ENCODE measurements at regions not wholly inside any gene's neighbourhood (a gene's known extent, or its start where the extent isn't known, plus 50 kb on each side); places are given as distances from the start of the nearest gene placed in this dataset.
"Not testable (repeated sequence)": the region's sequence is repeated elsewhere in the genome, so short reads cannot be mapped to it uniquely, and the experiment has no call there.

DNA sequence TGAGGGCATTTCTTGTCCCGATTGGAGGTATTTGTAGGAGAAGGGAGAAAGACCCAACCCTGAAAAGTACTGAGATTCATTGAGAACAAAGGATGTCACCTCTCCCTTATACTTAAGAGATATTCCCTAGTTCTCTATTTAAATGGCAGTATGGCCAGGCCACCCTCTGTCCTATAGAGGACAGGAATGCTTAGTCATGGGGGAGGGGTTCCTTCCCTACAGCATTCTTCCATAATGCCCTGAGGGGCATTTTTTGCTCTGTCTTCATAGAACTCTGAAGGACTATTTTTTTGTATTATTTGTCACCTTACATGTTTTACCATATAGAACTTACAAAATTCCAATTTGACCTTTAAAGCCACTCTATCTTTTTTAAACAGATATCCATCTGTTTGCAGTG is 176.3 kb downstream of the TMEM161B start:
- no peak for DNase-seq

DNA sequence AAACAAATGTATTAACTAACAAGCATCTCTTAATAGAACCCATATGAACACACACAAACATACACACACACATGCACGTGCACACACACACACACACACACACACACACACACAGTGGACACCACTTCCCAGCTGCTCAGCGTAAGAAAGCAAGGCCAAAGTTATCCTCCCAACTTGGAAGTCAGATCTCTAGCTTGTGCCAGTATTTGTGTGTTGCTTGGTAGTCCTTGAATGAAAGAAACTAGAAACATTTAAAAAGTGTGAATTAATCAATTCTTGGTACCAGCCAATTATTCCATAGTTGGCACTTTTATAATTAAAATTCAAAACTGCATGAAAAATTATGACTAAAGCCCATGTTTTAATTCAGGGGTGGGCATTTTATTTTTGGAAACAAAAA is 178.1 kb downstream of the TMEM161B start:
- DNase-seq = no peak

DNA sequence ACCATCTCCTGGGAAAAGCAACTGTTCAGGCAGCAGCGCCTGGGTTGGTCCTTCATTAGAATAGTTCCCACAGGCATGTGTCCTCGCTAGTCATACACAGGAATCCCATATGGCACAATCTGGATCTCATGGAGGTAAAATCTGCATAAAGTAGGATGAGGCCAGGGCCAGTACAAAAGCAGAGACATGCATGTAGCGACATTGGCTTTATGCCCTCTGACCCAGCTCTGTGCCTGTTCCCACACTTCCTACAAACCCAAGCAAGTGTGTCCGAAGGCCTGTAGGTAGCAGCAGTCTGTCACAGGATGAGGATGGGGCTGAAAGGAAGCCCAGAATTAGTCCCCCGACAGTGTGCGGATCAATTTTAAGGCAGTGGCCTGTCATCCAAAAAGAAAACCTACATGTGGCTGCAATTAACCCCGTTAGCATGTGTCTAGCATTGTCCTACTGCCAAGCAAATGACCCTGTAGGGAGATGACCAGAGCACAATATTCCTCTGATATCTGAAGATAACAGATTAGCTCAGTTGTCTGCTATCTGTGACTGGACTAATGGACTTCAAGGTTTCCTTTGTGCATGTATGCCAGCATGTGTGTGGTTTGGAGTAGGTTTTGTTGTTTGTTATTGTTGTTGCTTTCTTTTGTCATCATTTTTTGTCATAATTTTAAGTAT is 178.8 kb downstream of the TMEM161B start:
- no peak for DNase-seq

DNA sequence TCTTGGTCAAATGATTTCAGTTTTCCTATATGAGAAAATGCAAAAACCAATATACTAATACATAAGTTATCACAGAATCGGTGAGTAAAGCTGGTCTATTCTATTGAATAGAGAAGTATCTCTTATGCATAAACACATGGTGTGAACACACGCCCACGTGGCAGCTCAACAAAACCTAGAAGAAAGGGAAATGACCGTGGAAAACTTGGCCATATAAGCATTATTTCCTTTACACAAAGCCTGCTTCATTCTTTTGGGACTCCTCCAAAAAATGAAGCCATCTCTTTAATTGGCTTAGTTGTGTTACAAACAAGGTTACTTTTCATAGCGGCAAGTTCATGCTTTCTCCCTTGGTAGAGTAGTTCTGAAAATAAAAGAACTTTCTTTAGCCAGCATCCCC is 183.2 kb downstream of the TMEM161B start:
- no peak for DNase-seq

DNA sequence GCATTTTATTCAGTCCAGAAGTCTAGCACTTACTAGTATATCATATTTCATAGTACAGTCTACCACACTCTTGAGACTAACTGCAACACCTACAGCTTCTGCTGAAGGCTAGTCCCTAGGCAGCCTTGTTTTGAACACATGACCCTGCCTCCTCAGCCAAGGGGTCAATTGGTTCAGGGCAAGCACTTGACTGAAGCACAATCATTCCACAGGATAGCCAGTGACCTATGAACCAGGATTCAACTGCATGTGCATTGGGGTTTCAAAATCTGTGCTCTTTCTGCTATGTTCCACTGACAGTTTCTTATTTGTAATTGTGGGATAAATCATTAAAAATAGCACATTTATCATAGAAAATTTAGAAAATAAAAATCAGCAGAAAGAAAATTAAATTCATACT is 186.8 kb downstream of the TMEM161B start:
- DNase-seq = no peak

DNA sequence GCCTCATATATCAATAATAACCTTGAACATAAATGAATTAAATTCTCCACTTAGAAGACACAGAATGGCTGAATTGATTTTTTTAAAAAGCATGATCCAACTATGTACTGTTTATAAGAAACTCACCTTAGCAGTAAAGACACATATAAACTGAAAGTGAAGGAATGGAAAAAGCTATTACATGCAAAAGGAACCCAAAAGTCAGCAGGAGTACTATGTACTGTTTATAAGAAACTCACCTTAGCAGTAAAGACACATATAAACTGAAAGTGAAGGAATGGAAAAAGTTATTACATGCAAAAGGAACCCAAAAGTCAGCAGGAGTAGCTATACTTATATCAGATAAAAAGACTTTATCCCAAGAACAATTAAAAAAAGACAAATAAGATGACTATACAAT is 204.8 kb downstream of the TMEM161B start:
- no peak for DNase-seq

DNA sequence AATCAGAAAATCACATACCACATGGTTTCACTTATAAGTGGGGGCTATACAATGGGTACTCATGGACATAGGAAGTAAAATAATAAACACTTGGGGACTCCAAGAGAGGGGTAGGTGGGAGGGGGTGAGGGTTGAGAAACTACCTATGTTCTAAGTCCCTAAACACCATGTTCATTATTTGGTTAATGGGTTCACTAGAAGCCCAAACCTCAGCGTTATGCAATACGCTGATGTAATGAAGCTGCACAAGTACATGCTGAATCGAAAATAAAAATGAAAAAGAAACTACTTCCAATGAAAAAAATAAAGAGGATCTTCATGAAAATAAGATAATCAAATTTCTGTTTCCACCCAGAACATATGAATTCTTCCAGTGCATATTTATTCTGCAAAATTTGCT is 208.5 kb downstream of the TMEM161B start:
- no peak for DNase-seq

DNA sequence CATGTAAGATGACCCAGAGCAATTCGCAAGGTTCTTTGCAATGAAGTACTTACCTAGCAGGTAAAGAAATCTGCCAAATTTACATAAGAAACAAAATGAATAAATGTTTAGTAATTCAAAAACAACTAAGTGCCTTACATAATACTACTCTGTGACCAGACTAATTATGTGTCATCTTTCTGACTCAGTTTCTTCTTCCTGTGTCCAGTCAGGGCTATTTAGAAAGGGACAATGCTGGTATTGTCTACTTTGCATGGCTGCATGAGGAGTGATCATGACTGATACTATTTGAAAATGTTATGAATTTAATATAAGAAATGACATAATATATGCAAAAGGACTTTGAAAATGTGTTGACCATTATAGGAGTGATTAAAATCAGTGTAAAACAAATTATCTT is 210.0 kb downstream of the TMEM161B start:
- no peak for DNase-seq

DNA sequence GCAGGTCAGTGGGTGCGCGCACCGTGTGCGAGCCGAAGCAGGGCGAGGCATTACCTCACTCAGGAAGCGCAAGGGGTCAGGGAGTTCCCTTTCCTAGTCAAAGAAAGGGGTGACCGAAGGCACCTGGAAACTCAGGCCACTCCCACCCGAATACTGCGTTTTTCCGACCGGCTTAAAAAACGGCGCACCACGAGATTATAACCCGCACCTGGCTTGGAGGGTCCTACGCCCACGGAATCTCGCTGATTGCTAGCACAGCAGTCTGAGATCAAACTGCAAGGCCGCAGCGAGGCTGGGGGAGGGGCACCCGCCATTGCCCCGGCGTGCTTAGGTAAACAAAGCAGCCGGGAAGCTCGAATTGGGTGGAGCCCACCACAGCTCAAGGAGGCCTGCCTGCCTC is 216.2 kb downstream of the TMEM161B start:
- DNase-seq = not testable (repeated sequence)

DNA sequence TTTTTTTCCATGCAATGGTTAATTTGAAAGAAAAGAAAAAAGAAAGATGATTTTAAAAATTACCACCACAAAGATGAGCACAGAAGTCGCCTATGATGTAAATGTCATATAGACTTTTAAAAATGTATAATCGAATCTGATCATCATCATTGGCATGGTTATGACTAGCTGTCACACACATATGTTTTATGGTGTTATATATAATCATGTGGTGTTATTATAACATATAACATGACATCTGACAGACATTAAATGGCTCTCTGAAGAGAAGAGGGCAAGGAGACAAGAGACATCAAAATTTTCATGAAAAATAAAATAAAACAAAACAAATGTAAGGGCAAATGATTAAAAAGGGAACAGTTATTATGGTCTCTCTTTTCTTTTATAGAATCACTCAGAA is 217.5 kb downstream of the TMEM161B start:
- DNase-seq = no peak

DNA sequence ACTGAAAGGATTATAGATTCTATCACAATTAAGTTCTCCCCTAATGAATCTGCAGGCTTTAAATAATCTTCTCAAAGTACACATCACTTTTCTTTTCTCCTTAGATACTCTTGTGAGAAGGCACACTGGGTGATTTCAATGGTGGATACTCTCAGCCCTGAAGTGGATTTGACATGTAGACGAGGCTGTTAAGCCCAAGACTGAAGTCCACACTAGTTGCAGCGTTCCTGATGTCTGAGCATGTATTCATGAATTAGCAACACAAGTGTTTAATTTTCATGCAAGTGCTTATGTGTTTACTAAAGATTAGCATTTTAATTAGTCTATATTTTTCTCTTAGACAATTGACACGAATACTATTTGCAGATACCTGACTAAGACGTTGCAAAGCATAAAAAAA is 218.9 kb downstream of the TMEM161B start:
- no peak for DNase-seq

DNA sequence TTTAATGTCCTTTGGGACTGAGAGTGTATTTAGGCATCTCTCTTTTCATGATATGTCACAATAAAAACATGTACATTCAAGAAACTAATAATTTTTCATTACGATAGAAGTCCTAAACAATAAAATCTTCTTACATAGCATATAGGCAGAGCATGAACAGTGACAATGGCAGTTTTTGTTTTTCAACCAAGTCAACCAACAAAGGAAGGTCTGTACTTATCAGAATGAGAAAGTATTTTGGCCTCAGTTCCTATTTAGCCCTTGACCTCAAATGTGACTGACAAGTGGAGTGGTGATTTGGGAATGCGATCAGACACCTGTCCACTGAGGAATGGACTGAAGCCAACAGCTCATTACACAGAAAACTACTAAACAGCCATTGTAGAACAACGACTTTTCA is 219.5 kb downstream of the TMEM161B start:
- DNase-seq = no peak

DNA sequence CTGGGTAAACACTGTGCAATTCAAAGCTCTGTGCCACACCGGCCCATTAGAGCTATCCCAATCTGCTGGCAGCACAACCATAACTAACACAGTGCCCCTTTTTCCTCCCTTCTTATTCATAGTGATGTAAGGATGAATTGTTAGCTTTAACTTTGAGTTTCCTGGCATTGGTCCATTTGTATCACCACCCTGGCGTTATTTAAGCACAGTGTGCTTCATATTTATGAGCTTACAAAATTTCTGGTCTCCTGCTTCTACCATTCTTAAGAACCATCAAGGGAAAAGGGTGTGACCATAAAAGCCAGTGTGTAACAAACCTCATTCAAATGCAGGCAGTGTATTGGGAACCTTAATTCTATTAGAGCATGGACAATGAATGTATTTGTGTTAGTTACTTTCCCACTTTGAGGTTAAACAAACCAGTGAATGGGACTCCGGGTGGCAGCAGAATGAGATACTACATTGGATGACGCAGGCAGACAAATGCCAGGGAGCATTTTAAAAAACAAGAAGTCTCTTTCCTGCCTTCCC is 222.6 kb downstream of the TMEM161B start:
- DNase-seq = no peak

DNA sequence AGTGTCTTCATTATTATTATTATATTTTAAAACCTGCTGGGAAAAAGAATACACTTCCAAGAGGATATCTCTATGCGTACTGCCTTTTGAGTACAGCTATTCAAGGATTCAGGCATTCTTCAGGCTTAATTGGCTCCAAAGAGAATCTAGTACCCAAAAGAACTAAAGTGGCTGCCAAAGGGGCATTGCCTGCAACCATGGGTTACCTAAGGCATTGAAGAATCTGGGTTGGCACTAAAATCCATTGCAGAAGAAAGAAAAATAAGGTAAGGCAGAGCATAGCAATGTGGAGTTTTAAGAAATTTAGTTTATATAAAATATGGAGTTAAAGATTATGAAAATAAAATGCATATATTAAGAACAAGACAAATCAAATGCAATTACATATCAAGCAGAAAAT is 223.5 kb downstream of the TMEM161B start:
- DNase-seq = no peak

DNA sequence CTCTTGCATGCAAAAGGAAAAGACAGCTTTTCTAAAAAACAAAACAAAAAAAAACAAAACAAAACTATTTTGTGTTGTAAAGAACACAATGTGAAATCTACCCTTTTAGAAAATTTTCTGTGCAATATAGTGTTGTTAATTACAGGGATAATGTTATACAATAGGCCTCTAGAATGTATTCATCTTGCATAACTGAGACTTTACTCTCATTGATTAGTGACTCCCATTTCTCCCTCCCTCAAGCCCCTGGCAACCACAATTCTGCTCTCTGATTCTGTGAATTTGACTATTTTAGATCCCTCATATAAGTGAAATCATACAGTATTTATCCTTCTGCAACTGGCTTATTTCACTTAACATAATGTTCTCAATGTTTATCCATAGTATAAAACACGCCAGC is 234.1 kb downstream of the TMEM161B start:
- DNase-seq = no peak

DNA sequence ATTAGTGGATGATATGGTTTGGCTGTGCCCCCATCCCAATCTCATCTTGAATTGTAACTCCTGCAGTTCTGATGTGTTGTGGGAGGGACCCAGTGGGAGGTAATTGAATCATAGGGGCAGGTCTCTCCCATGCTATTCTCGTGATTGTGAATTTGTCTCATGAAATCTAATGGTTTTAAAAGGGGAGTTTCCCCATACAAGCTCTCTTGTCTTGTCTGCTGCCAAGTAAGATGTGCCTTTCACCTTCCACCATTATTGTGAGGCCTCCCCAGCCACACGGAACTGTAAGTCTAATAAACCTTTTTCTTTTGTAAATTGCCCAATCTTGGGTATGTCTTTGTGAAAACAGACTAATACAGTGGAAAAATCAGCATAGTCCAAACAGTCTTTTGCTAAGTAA is 235.5 kb downstream of the TMEM161B start:
- DNase-seq = no peak

DNA sequence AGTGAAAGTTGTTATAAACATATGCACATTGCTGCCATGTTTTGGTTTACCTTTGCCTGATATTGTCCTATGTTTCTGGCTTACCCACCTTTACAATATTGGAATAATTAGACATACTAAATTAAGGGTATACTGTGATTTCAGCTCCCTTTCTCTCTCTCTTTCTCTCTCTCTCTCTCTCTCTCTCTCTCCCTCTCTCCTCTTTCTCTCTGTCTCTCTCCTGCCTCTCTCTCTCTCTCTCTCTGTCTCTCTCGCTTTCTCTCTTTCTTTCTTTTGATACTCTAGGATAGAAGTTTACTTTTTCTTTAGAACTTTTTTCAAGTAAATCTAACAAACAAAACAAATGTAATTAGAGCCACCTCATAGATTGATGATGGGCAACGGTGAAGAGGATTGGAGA is 239.6 kb downstream of the TMEM161B start:
- no peak for DNase-seq

DNA sequence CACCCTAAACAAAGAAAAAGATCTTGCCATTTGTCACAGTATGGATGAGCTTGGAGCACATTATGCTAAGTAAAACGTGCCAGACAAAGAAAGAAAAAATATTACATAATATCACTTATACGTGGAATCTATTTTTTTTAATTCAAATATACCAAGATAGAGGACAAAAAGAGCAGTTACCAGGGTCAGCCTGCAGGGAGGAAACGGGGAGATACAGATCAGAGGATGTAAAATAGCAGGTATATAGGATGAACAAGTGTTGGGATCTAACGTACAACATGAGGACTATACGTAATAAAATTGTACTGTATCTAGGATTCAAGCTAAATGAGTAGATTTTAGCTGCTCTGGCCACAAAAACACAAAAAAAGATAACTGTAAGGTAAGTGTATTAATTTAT is 247.5 kb downstream of the TMEM161B start:
- DNase-seq = no peak

DNA sequence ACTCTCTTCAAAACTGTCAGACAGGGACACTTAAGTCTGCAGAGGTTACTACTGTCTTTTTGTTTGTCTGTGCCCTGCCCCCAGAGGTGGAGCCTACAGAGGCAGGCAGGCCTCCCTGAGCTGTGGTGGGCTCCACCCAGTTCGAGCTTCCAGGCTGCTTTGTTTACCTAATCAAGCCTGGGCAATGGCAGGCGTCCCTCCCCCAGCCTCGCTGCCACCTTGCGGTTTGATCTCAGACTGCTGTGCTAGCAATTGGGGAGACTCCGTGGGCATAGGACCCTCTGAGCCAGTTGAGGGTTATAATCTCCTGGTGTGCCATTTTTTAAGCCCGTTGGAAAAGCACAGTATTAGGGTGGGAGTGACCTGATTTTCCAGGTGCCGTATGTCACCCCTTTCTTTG is 253.7 kb downstream of the TMEM161B start:
- not testable (repeated sequence) for DNase-seq

DNA sequence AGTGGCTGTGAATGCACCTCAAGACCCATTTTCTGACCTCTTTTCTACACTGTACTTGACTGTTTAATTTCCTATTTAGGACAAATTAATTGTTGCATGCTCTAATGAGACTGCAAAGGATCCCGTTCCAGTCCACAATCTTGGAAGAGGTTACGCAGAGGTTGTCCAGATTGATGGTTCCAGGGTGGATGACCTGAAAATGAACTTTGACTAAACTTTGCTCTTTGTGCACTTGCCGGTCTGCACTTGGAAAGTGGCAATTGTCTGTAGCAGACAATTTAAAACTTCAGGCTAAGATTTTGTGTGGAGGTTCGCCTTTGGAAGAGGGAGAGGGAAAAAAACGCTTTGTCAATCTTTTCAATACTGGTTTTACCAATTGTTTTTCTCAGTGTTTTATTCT is 267.8 kb downstream of the TMEM161B start:
- no peak for DNase-seq

DNA sequence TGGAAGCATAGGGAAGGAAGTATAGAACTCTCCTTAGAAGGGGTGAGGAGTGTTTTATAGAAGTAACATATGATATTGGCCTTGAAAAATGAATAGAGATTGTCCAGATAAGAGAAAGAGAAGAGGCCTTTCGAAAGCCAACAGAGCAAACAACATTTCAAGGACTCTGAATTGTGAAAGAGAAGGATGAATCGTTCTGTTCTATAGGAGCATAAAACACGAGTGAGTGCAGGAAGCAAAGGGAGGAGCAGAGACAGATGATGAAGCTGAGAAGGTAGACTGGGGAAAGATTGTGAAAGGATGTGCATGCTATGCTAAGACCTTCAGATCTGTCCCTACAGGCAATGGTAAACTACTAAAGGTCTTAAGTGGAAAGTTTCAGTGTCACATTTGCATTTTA is 271.0 kb downstream of the TMEM161B start:
- DNase-seq = no peak

DNA sequence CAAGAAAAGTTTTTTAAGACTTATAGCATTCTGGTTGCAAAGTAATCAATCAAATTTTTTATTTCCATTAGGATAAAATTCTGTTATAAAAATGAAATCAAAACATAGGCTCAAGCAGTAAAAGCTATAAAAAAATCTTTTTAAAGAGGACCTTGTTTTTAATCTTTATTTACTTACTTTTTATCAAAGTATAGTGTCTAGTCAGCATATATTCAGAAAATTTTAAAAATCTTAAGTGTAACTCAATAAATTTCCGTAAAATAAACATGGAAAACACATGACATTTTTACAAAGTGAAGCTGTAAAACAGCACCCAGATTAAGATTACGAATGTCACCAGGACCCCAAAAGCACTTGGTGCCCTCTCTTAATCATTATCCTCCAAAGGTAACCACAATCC is 302.4 kb downstream of the TMEM161B start:
- DNase-seq = no peak

DNA sequence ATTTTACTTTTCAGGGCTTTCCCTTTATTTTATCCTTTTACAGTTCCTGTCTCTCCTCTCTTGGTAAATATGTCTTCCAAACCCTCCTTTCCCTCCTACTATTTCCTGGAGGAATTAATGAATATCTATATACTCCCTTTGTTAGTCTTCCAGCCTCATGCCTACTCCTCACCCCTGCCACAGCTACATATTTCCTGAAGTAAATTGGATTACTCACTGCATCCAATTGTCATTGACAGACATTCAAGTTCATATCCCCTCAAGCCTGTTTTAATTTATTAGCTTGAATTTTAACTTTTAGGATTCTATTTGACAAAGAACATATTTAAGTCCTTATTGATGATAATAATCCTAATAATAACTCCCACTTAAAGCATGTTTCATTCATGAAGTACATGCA is 314.5 kb downstream of the TMEM161B start:
- DNase-seq = no peak

DNA sequence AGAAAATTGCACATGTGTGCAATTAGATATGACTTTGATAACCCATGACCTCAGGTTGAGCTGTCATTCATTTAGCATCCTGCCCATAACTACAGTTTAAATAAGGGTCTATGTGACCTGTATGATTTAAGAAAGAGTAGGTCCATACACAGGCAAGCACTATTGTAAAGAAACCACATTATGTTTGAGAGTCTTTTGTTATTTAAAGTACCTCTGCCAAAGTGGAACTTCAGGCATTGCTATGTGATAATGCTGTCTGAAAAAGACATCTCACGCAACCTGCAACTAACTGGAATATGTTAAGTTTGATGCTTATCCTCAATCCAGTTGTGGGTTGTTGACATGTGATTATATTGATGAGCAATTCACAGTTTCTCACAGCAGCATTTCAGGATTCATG is 317.0 kb downstream of the TMEM161B start:
- no peak for DNase-seq
